ENCODE measurements at regions not wholly inside any gene's neighbourhood (a gene's known extent, or its start where the extent isn't known, plus 50 kb on each side); places are given as distances from the start of the nearest gene placed in this dataset.
"Not testable (repeated sequence)": the region's sequence is repeated elsewhere in the genome, so short reads cannot be mapped to it uniquely, and the experiment has no call there.

GRCh38 chr6:40692337-40692736, 105.2 kb upstream of the LRFN2 start:
- DNase-seq (ENCODE audit: low read depth in 2 of 2): no peak

DNA sequence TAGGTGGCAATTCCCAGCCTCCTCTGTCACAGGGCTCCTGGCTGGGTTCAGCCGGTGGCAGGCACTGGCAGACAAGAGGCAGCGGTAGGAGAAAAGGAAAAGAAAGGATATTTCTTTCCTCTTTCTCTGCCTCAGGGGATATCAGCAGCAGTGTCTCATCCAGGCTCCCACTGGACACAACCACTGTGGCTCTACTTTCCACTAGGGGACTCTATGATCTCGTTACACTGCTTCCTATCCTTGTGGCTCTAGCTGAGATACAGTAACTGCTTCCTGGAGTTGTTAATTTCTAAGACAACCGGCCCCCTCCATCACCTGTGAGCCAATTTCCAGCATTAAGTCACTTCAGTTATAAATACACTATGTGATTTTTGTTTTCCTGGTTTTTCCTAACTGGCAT, 102.0 kb upstream of the LRFN2 start:
- DNase-seq (ENCODE audit: low read depth in 2 of 2): no peak

DNA sequence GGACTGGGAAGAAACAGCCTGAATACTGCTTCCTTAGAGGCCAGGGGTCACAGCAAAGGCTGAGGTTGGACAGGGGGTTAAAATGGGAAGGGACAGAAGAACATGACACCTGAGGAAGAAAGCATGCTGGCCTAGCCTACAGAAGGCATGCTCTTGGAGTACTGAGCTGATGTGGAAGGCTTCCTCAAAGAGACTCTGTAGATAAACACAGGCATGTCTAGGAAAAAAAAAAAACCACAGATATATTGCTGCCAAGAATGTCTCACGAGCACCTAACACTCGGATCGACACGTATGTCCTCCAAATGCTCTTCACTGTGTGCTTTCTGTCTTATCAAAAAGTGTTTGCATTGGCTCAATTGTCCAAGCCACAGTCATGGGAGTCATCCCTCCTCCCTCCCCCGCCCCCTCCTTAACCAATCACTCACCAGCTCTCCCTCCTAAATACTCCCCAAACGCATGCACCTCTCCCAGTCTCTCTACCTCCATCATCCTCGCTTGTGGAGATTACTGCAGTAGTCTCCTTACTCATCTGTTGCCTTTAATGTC, 101.1 kb upstream of the LRFN2 start:
- no peak for DNase-seq (ENCODE audit: low read depth in 2 of 2)

DNA sequence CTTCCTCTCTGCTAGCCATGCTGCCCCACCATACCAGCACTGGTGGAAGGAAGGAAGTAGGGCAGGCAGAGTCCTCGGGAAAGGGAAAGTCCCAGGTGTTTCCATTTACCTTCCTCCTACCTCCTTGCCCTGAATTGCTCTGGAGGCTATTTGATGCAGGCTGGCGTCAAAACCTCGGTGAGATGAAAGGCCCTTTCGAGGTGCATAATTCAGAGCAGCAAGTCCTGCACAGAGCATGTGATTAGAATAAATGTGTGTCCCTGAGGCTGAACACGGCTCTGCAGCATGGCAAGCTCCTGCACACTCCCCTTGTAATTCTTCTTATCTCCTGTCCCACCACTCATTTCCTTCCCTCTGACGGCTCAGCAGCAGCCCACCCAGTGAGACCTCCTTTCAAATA, 98.7 kb upstream of the LRFN2 start:
- no peak for DNase-seq (ENCODE audit: low read depth in 2 of 2)

GRCh38 chr6:40681622-40682021, 94.5 kb upstream of the LRFN2 start:
- DNase-seq (ENCODE audit: low read depth in 2 of 2): no peak

GRCh38 chr6:40678941-40679340, 91.8 kb upstream of the LRFN2 start:
- no peak for DNase-seq (ENCODE audit: low read depth in 2 of 2)

- no peak for DNase-seq (ENCODE audit: low read depth in 2 of 2)
Measured at GRCh38 chr6:40674170-40674569, 87.0 kb upstream of the LRFN2 start.

- no peak for DNase-seq (ENCODE audit: low read depth in 2 of 2)
Measured at GRCh38 chr6:40672087-40672486, 84.9 kb upstream of the LRFN2 start.

DNA sequence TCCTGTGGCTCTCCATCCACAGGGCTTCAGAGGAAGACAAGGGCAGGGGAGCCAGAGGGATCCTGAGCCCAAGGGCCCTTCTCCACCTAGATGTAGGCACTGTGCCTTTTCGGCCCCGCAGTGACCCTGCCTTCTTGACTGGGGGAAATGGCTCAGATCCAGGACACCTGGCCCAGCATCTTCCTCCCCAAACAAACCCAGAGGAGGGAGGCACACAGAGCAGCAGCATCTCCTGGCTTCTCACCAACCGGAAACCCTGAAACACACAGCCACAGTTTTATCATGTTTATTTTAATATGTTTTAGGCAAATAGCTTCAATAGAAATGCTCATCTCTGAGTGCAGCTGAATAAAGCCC, 84.5 kb upstream of the LRFN2 start:
- no peak for DNase-seq (ENCODE audit: low read depth in 2 of 2)

DNA sequence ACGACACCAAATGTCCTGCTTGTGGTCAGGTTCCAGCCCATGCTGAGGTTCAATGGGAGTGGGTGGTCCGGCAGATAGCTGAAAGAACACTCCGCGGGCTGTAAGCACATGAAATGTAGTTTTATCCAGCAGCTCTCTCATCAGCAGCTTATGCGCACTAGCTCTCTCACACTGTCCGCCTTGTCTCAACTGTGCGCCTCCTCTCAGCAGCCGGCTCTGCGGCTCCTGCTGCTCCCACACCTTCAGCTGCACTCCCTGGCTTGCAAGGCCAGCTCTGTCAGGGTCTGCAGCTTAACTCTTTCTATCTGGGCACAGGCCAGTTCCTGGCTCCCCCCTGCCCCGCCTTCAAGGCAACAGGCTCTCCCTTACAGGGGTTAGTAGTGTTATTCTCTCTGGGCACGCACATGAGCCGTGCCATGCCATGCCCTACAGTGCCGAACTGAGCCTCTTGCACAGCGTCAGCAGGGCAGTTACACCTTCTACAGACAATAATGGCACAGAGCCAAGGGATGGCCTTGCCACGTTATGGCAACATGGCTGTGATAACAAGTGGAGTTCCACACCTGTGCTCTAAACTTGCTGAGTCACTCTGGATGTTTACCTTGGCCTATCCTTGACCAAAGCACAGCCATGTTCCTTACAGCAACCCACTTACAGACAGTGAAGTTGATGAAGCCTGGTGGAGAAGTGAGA, 84.0 kb upstream of the LRFN2 start:
- DNase-seq (ENCODE audit: low read depth in 2 of 2): no peak

DNA sequence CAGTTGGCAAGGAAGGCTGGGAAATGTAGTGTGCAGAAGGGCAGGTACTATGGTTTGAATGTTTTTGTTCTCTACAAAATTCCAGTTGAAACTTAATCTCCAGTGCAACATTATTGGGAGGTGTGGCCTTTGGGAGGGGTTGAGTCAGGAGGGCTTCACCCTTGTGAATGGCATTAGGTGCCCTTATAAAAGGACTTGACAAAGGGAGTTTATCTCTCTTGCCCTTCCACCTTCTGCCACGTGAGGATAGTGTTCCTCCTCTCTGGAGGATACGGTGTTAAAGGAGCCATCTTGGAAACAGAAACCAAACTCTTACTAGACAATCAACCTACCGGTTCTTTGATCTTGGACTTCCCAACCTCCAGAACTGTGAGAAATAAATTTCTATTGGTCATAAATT, 82.2 kb upstream of the LRFN2 start:
- no peak for DNase-seq (ENCODE audit: low read depth in 2 of 2)

- no peak for DNase-seq (ENCODE audit: low read depth in 2 of 2)
Measured at GRCh38 chr6:40668203-40668602, 81.0 kb upstream of the LRFN2 start.

GRCh38 chr6:40666530-40666929, 79.4 kb upstream of the LRFN2 start:
- no peak for DNase-seq (ENCODE audit: low read depth in 2 of 2)

- DNase-seq (ENCODE audit: low read depth in 2 of 2): no peak
Measured at GRCh38 chr6:40661726-40662125, 74.6 kb upstream of the LRFN2 start.

DNA sequence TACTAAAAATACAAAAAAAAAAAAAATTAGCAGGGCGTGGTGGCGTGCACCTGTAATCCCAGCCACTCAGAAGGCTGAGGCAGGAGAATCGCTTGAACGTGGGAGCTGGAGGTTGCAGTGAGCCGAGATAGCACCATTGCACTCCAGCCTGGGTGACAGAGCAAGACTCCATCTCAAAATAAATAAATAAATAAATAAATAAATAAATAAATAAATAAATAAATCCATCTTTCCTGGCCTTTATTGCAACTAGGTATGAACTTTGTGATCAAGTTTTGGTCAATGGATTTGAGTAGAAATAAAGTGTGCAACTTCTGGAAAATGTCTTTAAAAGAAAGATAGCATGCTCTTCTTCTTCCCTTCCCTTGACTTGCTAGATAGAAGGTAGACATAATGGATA, 69.6 kb upstream of the LRFN2 start:
- DNase-seq (ENCODE audit: low read depth in 2 of 2): not testable (repeated sequence)

DNA sequence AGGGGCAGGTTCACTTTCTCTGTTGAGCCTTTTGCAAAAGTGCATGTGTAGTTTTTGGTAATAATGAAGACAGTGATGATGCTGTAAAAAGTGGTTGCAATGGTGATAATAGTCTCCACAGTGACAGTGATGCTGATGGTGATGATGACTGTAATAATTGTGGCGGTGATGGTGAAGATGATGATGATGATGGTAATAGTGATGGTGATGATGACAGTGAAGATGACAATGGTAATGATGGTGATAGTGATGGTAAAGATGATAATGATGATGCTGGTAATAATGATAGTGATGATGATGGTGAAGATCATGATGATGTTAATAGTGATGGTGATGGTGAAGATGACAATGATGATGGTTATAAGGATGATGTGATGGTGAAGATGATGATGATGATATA, 67.7 kb upstream of the LRFN2 start:
- no peak for DNase-seq (ENCODE audit: low read depth in 2 of 2)

DNA sequence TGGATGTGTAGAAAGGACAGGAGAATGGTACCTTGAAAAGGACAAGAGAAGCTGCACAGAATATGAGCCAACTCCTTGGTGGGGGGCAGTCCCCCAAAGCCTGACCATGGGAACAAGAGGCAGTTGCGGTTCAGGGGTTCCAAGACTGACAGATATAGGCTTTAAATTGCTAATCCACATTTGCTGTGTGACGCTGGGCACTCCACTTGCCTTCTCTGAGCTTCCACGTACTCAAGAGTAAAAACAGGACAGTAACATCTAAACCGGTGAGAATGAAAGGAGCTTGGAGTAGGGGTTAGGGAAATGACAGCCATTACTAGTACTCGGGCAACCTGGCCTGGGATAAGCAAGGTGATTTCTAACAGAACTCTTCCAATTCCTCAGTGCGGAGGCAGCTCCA, 57.9 kb upstream of the LRFN2 start:
- no peak for DNase-seq (ENCODE audit: low read depth in 2 of 2)

DNA sequence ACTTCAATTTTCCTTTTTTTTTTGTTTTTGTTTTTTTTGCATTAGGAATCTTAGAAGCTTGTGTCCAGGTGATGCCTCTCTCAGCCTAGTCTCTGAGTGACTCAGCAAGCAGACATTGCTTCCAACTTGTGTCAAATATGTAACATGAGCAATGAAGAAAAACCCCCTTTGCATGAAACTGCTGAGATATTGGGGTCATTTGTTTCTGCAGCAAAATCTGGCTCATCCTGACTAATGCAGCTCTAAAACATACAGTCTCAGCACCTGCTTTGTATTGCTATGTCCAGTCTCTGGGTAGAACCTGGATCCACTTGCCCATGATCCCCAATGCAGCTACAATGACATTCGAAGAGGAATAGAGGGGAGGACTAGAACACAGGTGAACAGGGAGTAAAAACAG, 55.7 kb upstream of the LRFN2 start:
- DNase-seq (ENCODE audit: low read depth in 2 of 2): no peak

- DNase-seq (ENCODE audit: low read depth in 2 of 2): no peak
Measured at GRCh38 chr6:40642190-40642589, 55.0 kb upstream of the LRFN2 start.

DNA sequence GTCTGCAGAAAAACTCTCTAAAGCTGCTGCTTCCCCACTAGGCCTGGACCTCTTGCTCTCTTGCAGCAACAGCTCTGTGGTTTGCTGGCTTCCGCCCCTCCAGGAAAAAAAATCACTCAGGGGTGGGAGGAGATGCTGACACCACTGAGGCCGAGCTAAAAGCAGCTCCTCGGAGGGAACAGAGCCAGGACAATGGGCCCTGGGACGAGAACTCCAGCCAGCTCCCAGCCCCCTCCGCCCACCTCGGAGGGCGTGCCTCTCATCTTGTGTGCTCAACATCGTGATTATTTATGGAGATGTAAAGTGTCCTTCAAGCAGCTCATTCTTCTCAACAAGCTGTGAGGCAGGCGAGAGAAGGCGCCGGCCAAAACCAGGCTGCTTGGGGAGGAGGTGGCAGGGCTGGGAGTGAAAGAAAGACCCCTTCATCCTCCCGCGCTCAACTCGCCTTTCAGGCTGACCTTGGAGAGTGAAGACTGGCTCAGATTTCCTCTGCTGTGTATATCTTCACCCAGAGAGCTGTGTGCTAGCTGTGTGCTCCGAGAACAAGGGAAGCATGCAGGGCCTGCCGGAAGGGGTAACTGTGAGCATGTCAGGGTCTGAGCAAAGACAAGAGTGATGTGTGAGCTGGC, 53.5 kb upstream of the LRFN2 start:
- DNase-seq (ENCODE audit: low read depth in 2 of 2): no peak

All from stimulated activated CD4-positive, alpha-beta T cell treated with anti-CD3 and anti-CD28 coated beads, Interleukin-1b, Interleukin-23, amount 100 ng/mL, for 1 hour (primary cell).